GM19463 (cell line): ENCODE measurements at regions not wholly inside any gene's neighbourhood (a gene's known extent, or its start where the extent isn't known, plus 50 kb on each side); places are given as distances from the start of the nearest gene placed in this dataset.
"Not testable (repeated sequence)": the region's sequence is repeated elsewhere in the genome, so short reads cannot be mapped to it uniquely, and the experiment has no call there.

Experiments
- ATAC-seq: cut with Tn5 transposase; IDR thresholded peaks from one replicate; pipeline ENCODE4 v1.9.1; 2021; ENCODE audit warnings: mild to moderate bottlenecking, moderate library complexity; ENCODE audit not compliant: unreplicated experiment

DNA sequence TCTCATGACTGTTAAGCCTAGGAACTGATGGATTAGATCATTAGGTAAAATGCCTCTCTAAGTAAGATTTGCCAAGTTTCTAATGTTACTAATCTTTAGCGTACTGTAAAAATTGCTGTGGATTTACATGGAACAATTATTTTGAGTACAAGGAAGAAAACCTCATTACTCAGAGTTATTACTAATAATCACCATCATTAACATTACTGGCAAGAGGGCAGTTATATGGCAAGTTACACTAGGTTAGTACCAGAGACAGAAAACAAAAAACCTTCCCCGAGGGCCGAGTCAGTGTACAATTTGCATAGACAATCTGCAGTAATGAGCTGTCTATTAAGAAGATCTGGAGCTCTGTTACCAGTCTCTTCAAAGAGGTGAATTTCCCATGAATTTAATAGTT is 775.6 kb downstream of the GATA3 start:
- no peak for ATAC-seq

DNA sequence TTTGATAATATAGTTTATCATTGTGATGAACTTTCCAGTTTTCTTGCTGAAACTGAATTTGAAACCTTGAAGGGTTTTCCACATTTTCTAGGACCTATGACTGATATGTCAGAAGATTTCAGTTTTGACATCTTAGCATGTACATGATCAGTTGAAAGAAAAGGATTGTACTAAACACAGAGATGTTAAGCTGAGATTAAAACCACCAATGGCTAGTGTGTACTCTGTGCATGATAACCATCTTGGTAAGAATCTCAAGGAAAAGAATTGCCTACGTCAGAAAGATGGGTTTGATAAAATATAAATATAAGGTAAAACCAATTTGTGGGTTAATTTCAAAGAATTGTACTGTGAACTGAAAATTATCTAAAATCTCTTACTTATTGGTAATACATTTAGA is 776.4 kb downstream of the GATA3 start:
- no peak for ATAC-seq

DNA sequence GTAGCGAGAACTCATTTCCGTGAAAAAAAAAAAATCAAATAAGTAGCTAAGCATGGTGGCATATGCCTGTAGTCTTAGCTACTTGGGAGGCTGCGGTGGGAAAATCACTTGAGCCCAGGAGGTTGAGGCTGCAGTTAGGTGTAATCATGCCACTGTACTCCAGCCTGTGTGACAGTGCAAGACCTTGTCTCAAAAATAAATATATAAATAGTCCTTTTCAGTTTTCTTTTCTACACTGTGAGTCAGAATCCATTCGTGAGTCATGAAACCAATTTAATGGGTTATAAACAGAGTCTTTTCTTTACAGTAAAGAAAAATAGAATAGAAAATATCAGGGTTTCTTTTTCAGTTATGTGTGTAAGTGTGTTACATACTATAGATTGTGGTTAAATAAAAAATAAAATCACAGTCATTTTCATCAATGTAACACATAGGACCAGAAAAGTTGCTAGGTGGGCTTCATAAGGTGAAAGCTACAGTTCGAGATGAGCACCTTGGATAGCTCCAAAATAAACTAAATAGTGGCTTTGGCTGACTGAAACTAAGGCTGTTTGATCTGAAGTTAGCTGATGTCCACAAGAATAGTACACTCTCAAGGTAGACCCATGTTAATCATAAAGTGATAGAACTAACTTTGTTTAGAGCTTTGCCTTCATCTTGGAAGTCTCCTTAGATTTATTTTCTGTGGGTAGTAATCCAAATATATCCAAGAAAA is 781.1 kb downstream of the GATA3 start:
- no peak for ATAC-seq

DNA sequence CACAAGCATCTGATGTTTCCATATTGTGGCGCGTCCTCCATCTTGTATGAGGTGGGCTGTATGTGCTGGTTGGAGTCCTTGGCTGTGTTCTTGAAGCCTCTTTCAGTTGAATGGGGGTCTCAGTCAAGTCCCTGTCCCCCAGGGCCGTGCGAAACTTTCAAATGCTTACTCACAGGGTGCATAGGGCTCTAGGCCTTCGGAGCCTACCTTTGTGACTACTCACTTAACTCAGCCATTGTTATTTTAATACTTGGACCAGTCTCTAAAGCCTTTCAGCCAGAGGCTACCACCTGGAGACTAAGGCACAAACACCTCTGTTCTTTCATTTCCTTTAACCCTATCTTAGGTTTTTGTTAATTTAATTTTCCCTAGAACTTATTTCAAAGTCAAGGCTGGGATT is 785.9 kb downstream of the GATA3 start:
- ATAC-seq, result no peak

DNA sequence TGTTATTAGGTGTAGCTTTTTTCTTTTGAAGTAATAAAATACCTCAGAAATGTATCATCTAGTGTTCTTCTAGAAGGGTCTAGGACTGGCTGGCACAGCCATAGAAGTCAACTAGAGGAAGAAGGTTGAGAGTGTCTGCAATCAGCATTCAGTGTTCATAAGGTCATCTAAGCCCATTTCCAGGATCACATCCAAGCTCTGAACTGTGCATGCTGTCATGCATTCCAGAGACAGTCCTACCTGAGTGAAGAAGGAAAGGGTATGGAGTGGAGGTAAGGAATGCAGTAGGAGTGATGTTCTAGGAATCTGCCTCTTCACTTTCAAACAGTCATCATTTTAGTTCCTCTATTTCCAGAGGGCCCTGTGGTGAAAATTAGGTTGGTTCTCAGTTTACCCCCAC is 789.7 kb downstream of the GATA3 start:
- ATAC-seq, result no peak

DNA sequence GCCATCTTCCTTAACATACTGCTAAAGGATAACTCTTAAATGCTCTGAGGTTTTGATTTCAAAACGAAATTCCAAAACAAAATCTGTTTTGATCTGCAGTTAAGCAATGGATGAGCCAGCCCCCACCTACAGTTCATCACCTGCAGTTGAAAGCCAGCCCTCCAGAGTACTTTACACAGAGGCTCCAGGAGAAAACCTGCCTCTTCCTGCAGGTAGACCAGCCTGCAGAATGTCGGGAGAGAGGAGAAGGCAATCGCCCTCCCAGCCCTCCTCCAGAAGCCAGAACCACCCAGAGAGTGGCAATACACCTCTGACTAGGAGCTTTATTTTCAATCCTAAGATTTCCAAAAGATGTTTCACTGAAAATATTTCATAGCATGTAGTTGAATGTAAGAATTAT is 798.1 kb downstream of the GATA3 start:
- ATAC-seq, result no peak

DNA sequence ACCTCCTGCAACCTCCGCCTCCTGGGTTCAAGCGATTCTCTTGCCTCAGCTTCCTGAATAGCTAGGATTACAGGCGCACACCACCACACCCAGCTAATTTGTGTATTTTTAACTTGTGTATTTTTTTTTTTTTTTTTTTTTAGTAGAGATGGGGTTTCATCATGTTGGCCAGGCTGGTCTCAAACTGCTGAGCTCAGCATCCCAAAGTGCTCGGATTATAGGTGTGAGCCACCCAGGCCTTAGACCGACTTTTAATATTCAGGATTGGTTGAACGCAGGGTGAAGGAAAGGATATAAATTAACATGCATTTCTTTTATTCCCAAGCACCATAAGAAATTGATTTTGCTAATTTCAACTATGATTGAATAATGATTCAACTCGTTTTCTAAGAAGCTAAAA is 798.6 kb downstream of the GATA3 start:
- no peak for ATAC-seq

DNA sequence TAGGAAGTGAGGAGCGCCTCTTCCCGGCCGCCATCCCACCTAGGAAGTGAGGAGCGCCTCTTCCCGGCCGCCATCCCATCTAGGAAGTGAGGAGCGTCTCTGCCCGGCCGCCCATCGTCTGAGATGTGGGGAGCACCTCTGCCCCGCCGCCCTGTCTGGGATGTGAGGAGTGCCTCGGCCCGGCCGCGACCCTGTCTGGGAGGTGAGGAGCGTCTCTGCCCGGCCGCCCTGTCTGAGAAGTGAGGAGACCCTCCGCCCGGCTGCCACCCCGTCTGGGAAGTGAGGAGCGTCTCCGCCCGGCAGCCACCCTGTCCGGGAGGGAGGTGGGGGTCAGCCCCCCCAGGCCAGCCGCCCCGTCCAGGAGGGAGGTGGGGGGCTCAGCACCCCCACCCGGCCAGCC is 814.4 kb downstream of the GATA3 start:
- not testable (repeated sequence) for ATAC-seq

DNA sequence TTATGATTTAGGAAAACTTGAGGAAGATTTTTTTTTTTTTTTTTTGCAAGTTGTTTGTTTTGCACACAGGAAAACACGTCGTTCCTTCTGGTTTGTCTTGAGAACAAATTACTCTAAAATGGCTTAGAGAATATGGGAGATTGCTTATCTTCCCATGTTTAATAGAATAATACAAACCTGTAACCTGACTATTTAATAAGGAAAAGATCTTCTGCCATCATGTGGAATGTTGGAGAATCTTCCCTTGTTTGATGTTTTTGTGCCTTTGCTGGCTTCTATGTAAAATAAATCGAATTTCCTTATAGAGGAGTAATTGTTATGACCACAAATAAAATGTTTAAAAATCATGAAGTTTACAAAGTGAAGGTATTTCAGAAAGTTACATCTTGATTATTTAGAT is 818.8 kb downstream of the GATA3 start:
- ATAC-seq, result no peak

DNA sequence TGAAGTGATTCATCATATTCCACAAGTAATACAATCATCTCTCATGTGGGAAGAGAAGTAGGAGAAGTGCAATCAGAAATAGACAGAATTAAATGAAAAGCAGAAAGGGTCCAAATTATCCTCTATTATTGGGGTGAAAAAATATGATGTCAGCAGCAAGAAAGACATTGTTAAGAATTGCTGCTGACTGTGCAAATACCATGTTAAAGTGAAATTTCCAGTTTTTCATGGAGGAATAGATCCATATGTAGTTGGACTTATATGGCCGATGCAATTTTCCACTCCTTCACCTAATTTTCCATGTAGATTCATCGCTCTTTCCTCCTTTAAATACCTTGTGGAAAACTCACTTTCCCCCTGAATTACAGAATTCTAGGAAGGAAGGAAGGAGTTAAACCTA is 819.8 kb downstream of the GATA3 start:
- no peak for ATAC-seq

DNA sequence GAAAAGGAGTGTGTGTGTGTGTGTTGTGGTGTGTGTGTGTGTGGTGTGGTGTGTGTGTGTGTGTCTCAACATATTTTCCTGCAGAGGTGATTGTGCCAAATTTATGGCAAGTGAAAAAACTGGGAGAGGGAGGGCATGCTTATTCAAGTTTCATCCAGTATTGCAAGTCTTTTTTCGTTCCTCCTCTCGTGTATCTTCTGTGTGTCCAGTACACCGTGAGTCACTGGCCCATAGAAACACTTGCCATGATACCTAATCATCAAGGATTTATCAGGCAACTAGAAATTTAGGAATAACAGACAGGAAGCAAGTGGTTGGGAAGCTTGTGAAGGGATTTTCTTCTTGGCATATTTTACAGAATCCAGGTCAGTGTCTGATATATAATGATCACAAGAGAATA is 820.5 kb downstream of the GATA3 start:
- no peak for ATAC-seq

DNA sequence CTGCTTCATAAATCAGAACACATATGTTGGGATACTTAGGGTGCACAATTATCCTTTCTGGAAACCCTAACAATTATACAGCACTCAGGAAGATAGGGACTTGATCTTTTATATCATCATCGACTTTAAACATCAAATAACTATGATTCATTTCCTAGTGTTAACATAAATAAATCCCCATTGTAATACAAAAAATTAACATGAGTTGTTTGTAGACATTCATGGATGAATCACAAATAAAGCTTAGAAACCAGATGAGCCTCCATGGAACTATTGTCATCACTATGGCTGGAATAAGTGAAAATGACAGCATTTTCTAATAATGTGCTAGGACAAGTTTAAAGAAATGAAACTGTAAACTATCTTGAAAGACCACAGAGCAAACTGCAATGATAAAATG is 821.7 kb downstream of the GATA3 start:
- ATAC-seq, result no peak

DNA sequence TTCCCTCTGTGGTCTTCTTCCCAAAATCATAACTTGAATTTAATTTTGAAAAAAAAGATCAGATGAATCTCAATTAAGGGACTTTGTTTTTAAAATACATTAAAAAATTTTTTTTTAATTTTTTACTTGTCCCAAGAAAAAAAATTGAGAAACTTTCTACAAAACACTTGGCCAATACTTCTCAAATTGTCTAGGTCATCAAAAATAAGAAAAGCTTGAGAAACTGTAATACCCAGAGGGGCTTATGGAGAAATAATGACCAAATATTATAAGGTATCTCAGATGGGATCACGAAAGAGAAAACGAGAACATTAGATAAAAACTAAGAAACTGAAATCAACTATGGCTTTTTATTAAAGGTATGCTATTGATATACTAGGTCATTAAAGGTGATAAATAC is 835.0 kb downstream of the GATA3 start:
- ATAC-seq, result no peak

DNA sequence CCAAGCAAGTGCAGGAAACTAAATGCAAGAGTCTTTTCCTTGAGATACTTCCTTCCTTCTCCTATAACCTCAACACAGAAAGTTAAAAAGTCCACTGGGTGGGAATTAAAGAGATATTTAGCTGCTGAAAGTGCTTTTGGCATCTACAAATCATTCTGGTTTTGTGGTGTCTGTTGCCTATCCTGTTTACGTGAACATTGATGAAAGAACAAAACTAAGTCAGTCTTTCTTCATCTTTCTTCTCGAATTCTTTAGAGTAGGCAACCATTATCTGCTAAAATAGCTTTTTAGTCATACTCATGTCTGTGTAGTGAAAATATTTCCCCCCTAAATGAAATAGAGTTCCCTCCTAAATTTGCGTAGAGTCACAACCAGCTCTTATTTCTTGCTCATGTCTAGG is 838.6 kb downstream of the GATA3 start:
- ATAC-seq, result no peak

DNA sequence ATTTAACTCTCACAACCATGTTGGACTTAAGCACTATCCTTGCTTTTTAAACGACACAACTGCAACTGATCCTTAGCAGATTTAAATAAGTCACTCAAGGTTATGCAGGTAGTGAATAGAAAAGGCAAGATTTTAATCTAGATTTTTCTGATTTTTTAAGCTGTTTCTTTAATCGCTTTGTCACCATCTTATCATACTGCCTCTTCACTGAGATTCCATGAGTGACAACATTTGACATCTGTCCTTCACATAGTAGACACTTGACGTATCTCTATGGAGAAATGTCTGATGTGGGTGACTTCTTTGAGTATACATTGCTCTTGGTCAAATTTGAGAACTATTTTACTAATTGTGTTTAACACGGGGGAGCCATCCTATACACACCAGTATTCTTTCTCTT is 839.7 kb downstream of the GATA3 start:
- no peak for ATAC-seq

DNA sequence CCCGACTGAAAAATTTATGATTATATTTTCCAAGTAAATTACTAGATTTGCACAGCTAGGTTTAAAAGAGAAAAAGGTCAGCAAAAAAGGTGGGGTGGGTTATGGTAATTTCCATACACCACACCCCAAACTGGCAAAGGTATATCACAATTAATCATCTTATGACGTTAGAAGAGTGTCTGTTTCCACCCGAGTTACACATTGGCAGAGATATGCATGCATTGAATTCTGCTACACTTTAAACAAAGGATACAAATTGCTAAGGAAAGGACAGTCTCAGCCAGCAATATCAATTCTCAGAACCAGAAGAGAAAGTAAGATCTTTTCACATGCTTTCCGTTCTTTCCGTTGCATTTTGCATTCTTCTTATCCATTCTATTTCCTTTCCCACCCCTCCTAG is 843.3 kb downstream of the GATA3 start:
- ATAC-seq, result no peak

DNA sequence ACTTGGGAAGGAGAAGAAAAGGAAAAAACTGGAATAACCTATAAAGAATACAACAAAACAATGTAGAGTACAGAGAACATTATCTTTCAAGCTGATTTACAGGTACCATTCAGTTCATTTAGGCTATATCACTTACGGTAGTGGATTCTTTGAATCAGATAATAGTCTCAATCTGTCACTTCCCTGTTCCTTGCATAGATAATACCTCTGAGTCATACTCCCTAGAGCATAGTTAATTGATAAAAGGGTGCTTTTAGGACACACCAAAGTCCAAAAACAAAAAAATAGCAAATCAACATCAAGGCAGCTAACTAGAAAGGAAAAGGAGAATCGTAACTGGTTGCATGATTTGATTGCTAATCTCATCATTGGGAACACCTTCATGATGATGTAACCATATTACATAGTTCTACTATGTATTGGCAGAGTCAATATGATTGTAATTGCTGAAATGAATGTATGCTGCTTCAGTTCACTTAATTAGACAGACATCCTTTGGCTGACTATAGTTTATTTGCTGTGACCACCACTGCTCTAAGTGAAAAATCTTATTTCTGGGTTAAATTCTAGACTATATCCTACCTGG is 844.4 kb downstream of the GATA3 start:
- ATAC-seq, result no peak

DNA sequence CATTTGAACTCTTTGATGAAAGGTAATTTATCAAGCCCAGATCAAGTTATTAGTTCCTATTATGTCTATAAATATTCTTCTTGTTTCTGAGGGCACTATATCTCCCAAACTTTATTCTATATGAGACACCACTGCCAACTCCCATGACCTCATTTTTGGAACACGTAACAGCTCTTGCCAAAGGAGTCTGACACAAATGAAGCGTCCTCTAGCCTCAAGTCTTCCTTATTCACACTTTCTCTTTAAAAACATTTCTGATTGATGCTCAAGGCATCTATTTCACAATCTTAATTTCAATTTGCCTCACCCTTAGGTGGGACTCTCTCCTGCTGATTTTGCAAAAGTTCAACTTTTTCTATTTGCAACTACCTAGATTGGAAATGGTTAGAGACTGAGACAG is 848.4 kb downstream of the GATA3 start:
- ATAC-seq, result no peak

DNA sequence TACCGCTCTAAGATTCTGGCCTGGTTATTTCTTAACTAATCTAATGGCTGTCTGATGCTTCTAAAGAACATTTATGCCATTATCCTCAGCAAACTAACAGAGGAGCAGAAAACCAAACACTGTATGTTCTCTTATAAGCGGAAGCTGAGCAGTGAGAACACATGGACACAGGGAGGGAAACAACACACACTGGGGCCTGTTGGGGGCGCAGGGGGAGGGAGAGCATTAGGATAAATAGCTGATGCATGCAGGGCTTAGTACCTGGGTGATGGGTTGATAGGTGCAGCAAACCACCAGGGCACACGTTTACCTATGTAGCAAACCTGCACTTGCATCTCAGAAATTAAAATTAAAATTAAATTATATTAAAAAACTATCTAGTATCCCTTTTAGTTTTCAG is 853.5 kb downstream of the GATA3 start:
- no peak for ATAC-seq

DNA sequence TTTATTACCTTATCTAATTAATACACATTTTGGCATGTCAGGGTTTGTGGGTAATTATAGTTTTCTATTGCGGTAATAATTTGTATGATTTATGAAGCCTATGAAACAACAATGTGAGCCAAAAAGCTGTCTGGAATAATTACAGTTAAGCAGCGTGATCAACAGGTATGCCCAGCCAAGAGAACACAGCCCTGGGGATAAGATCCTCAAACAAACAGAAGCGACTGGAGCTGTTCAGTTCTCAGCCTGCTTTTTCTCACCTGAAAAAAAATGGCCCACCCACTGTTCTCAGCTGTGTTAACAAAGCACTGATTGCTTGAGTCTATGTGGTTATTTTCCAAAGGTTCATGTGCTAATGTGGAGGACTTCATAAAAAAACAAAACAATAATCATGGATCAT is 855.8 kb downstream of the GATA3 start:
- ATAC-seq, result no peak

DNA sequence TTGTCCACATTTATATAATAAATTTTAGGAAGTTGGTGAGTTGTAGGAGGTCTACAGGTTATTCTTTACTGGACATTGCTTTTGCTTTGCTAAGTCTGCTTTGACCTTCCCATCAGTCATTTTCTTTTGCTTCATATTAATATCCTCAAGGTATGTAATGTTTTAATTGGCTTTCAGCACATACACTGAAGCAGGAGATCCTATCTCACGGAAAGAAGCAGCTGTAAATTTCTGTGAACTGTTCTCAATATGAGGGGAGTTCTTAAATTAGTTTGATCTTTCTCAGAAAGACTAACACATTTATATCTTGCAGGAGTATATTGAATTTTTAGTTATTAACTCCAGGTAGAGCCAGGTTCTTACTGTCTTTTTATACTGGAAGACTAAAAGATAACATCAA is 856.5 kb downstream of the GATA3 start:
- ATAC-seq, result no peak

DNA sequence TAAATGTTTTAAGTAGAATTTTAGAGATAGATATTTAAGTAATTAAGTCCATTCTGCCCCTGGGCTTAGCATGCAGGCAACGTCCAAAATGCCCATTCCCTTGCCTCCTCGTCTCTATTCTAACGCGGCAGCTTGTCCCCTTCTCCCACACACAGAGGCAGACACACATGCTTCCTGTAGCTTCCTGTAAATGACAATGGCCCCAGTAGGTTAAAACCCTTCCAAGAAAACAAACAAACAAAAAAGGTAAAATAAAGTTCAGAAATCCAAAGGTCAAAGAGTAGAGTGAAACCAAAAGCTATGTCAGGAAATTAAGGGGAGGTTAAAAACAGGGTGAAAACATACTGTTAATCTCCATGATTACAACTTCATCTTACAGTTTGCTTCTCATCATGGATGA is 857.6 kb downstream of the GATA3 start:
- ATAC-seq, result no peak

DNA sequence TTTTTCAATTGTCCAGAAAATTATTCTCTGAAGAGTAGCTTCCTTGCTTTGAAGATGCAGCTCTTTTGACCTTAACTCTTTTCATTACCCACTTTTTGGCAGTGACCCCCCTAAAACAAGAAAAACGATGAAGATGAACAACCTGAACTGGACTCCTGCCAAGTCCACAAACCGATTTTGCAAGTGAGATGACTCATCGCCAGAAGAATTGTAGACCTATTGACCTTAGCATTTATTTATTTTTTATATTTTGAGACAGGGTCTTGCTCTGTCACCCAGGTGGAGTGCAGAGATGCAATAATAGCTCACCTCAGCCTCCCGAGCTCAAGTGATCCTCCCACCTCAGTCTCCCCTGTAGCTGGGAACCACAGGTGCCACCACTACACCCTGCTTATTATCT is 859.2 kb downstream of the GATA3 start:
- ATAC-seq, result no peak
